Spleen (tissue), 7 donors: ENCODE measurements at regions not wholly inside any gene's neighbourhood (a gene's known extent, or its start where the extent isn't known, plus 50 kb on each side); places are given as distances from the start of the nearest gene placed in this dataset.

ENCODE experiments used
- CTCF ChIP-seq, 11 experiments: fragments of 200-600 bp in 7 of 11; fragments of 450-650 bp in 4 of 11; sonication (generic) in 4 of 11; IDR thresholded peaks in 8 of 11; conservative IDR thresholded peaks in 3 of 11; 1 replicate in 7 of 11; 2 replicates in 4 of 11; pipeline versions ENCODE4 v1.4.0 to v1.8.0; 2016 to 2021; ENCODE audit warnings: antibody characterized with exemption in 11 of 11, inconsistent platforms in 4 of 11, mild to moderate bottlenecking in 1 of 11
- POLR2A ChIP-seq, 3 donors: fragments of 450-650 bp; IDR thresholded peaks; one replicate each; pipeline ENCODE4 v1.5.1; 2017; ENCODE audit warnings: antibody characterized with exemption in 3 of 3, mild to moderate bottlenecking in 1 of 3
- POLR2AphosphoS5 ChIP-seq, 3 donors: sonication (generic); formaldehyde crosslinking; IDR thresholded peaks; one replicate each; pipeline ENCODE4 v1.5.1; 2017; ENCODE audit warnings: antibody characterized with exemption in 3 of 3
- donor health status: DM: no; HTN: no; CAD: no; lungs with moderate emphysema.
- donor health status: DM: no; HTN: no; CAD: no.
- donor health status: DM: no; HTN: no; CAD: no.

DNA sequence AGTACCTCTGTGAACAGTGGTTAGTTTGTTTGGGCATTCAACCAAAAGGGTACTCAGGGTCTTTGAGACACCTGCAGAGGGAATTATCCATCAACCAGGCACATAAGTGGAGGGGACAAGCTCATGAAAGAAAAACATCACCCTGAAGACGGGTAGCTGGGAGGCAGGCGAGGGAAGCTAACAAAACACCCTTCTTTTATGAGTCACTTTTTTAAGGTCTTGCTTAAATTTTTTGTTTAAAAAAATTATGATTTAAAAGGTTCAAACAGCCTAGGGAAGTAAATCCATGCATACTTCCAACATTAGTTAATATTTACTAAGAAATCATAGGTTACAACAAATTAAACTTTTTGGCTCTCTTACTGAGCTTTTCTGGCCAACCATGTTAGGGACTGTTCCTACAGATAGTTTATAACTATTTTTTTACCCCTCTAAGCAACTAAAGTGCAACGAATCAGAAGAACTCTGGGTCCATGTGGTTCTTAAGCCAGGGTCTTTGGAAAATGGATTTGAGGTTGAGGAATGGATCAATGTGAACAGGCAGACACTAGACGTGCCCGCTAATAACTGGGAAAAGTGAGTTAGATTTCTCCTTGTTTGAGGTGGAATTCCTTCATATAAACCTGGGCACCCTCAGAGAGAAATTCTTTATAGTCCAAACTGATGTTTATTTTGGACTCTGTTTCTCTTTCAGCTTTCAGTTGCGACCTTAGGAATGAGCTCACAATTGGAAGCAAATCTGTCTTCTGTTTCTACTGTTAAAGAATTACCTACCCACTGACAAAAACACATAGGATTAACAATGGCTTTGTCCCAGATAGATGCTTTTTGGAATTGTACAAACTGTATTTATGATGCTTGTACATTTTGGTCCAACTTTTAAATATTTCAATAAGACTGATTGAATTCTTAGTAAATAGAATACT is 123.0 kb downstream of the LYPLAL1 start:
- TF ChIP-seq POLR2A (IDR thresholded peaks at IDR 0.05), result no peak
- TF ChIP-seq CTCF (IDR thresholded peaks at IDR 0.05 in 8 of 11, conservative IDR thresholded peaks at IDR 0.05 in 3 of 11), result no peak
- TF ChIP-seq POLR2AphosphoS5 (IDR thresholded peaks at IDR 0.05), result no peak
